GM18868 (cell line): ENCODE measurements at regions not wholly inside any gene's neighbourhood (a gene's known extent, or its start where the extent isn't known, plus 50 kb on each side); places are given as distances from the start of the nearest gene placed in this dataset.

Experiments used
- ATAC-seq: cut with Tn5 transposase; IDR thresholded peaks from one replicate; pipeline ENCODE4 v1.9.1; 2021; ENCODE audit warnings: mild to moderate bottlenecking, moderate library complexity; ENCODE audit not compliant: unreplicated experiment

DNA sequence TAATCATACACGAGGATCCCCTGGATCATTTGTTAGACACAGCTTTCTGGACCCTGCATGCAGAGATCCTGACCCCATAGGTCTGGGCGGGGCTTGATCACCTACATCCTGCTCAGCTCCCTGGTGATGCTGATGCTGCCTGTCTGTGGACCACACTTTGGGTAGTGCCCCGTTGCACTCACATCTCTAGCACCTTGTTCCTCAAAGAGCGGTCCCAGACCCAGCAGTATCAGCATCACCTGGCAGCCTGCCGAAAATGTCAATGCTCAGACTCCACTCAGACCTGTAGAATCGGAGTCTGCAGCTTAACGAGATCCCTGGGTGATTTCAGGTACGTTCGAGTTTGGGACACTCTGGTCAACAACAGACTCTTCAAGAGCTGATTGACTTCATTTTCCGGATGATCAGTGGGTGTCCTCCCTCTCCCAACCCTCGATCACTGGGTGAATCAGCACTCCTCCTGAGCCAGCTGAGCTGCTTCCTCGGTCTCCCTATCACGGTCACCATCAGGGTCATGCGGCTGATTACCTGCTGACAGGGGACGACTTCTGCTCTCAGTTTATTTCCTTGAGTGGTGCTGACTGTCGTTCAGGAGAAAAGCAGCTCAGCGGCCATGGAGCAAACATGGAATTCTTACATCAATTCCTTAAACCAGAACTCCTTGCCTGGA is 150.6 kb upstream of the RAB12 start:
- ATAC-seq, result no peak

DNA sequence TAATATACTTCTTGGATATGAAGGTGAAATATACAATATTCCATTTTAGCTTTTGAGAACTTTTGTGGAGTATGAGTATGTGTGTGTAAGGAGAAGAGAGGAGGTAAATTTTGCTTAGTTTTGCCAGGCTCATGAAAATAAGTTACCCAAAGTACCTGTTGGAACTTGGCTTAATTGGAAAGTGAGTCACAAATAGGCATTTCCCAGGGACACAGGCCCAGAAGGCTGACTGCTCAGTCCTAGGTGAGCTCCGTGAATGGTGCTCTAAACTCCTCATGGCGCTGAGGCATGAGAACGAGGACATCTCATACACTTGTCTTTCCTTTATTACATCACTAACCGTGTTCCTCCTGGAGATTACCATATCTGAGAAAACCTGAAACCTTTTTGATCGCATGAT is 148.5 kb upstream of the RAB12 start:
- ATAC-seq, result no peak

DNA sequence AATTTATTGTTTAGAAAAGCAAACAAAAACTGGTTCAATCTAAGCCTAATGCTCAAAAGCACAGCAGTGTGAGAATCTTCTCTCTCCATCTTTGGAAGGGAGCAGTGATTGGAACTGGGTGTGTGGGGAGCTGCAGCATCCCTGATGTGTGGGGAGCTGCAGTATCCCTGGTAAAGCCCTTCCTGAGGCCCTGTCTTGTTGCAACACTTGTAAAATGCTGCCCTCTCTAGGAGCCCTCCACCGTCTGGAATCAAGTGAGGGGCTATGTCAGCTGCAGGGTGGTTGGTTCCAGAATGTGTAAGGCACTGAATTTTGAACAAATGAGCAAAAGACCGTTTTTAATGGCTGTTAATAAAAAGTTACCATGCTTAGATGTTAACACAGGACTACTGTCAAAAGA is 147.7 kb upstream of the RAB12 start:
- ATAC-seq, result no peak

DNA sequence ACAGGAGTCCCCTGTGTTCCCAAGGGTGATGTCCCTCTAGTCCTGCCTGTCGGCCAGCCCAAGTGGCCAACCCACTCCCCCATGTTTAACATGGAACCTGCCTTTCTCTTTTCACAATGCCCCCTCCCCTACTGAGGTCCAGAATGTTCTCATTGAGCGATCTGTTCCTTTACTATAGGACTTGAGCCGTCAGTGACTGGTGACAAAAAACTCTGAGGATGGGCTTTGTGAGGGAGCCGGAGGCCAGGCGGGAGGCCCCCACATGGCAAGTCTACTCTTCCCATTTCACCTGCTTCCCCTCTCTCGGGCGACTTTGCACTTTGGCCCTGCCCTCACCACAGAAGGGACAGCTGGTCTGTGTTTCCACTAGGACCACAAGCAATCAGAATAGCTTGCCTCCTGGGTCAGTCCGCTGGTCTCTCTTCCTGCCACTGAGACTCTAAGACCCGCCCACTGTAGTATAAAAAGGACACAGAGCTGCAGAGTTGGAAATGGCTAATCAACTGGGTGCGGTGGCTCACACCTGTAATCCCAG is 146.5 kb upstream of the RAB12 start:
- no peak for ATAC-seq

DNA sequence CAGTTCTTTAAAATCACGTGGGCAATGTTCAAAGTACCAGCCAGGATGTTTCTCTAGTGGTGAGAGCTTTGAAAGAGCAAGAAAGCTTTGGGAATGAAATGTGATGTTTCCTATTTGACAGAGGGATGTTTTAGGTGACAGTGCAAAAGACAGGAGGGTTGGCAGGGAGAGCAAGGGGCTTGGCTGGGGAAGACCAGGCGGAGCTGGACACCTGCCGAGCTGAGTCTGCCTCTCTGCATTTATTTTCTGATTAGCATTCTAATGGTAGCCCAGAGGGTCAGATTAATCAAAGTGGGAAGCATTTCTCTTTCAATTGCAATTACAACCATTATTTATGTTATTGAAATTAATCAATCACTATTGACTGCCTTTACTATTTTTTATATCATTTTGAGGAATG is 145.4 kb upstream of the RAB12 start:
- ATAC-seq, result no peak

DNA sequence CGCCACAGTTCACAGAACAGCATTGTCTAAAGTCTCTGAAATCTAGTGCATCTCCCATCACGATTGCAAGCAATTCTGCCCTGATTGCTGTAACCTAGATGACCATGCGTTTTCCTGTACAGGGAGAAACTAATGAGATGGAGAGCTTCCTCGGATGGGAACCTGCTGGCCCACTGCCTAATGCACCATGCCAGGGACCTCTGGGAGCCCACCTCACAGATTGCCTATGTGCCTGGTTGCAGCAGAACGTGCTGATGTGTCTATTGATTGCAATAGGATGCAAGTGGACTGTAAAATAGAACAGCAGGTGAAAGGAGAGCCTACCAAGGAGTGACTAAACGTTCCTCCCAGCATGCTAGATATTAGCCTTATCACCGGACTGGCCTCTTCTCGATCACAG is 141.0 kb upstream of the RAB12 start:
- ATAC-seq, result no peak

DNA sequence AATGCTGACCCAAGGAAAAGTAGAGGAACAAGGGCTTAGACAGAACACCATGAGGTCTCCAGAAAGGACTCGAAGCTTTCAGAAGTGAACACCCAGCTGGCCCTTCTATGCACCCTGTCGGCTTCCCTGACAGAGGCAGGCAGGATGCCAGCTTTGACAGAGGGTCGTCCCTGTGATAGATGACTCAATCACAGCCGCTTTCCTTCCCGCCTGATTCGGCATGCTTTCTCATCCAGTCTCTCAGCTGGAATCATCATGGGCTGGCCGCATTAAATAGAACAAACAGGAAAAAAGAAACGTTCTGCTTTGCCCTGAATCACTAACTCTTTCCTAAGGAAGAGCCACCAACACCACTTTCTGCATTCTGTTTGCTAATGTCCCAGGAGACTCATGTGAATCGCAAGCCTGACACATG is 140.3 kb upstream of the RAB12 start:
- no peak for ATAC-seq

DNA sequence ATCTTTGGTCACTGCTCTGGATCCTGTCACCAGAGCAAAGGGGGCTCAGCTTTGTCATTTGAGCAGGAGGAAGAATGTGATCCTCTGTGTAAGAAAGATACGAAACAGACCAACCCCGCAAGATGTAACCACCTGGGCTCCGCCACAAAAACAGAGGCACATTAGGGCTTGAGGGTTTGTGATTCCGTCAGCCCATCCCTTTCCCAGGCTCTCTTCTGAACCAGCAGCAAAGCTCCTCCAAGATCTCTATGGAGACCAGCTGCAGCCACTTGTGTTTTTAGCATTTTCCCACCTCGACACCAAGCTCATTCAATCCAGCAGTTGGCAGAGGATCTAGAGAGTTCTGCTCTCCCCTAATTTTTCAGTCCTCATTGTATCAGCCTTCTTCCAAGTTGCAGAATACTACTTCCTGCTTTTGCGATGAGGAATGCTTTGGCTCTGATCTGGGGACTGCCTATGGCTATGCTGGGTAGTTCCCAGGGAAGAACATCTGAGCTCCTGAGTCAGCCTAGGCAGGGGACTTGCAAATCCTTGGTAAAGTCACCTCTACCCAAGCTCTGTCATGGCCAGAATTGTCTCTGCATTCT is 139.6 kb upstream of the RAB12 start:
- no peak for ATAC-seq

DNA sequence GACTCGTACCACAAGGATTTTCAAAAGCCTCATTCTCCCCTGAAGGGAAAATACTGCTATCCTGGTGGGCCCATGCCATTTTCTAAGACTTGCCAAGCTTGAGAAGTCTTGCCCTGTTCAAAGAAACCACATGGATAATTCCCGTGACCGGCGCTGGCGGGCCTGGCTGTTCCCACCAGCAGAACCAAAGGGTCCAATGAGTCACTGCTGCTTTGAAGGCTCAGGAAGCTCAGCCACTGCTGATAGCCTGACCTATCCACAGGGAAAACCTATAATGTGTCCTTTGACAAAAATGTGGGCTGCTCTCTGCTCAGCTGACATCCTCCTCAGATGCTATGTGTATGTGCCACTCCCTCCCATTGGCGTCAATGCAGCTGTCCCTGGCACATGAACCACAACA is 137.9 kb upstream of the RAB12 start:
- no peak for ATAC-seq

DNA sequence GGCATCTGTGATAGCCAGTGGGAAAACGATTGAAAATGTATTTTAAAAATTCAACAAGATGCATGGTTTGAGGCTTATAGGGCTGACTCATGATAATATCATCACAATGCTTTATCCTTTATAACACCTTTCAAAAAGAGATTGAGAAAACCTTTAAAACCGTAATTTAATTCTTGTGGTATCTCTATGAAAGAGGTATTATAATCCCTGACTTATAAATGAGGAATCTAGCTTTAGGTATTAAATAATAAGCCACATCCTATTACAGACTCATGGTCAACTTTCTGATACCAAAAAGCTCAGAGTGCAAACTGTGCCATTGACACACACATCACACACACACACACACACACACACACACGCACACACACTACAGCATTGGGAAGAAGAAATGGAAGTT is 134.6 kb upstream of the RAB12 start:
- ATAC-seq, result no peak

DNA sequence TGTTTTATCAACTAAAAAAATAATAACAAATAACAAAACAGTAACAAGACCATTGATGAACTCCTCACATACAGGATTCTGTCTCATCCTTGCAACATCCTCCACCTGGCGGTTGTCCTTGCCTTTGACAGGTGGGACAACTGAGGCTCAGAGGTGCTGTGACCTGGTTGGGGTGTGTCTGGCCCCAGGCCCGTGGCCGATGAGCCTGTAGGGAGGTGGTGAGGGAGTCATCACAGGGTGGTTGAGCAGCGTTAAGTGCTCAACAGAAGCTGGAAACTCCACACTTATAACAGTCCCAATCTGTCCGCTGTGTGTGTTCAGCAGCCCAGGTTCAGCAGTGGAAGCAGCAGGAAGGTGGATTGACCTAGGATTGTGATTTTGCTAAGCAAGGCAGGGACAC is 131.6 kb upstream of the RAB12 start:
- ATAC-seq, result no peak

DNA sequence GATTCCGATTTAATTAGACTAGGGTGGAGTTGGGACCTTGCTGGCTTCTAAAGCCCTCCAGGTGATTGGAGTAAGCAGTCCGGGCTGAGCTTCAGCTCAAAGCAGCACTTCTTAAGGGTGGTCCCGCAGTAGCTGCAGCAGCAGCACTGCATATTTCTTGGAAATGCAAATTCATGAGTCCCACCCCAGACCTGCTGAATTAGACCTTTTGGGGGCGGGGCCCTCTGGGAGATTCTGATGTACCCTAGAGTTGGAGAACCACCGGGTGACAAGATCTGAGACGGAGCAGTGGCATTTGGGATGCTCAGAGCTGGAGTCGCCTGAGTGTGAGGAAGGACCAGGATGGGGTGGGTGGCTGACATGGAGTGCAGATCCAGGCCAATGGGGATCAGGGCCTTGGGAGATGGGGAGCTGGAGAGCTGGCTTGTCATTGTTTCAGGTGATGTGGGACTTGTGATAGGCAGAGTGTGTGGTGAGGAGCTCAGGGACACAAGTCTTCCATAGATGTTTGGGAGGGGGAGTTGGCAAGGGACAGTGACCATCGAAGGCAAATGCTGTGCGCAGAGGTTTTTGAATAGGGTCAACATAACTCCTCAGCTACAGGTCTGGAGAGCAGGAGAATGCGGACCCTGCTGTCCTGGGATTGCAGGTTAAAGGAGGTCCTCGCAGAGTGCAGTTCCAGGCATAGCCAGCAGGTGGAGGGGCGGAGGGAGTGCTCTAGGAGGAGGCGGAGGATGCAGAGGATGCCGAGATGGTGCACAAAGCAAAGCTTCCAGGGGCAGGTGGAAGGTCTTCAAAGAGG is 130.9 kb upstream of the RAB12 start:
- peak; percentile 90 for ATAC-seq

DNA sequence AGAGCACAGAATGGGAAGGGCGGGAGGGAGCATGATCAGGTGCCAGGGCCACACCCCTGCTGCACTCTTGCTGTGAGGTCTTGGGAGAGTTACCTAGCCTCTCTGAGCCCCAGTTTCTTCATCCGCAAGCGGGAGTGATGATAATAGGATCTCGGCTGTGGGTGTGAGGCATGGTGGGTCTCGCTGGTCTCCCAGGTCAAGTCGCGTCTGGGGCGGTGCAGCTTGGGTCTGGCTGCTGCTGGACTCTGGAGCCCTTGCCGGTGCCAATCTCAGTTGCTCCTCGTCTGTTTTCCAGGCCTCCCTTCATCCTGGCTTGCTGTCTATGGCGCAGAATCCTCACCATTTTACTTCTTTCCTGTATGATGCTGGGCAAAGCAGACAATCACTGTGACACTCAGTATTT is 130.3 kb upstream of the RAB12 start:
- ATAC-seq, result no peak

DNA sequence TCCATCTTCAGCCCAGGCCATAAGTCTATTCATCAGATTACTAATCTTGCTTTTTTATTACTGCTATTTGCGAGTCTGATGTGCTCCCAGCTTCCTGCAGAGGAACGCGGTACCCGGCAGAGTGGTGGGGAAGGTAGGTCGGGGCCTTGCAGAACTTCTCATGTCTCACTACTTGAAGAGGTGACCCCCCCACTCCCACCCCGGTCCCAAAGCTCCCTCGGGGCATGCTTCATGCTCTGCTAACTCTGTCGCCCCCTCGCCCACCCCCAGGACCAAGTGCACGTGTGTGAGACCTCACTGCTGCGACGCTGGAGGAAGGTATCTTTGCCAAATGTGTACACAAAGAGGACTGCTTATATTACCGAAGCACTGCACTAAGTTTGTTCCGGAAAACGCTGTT is 129.4 kb upstream of the RAB12 start:
- ATAC-seq, result no peak

DNA sequence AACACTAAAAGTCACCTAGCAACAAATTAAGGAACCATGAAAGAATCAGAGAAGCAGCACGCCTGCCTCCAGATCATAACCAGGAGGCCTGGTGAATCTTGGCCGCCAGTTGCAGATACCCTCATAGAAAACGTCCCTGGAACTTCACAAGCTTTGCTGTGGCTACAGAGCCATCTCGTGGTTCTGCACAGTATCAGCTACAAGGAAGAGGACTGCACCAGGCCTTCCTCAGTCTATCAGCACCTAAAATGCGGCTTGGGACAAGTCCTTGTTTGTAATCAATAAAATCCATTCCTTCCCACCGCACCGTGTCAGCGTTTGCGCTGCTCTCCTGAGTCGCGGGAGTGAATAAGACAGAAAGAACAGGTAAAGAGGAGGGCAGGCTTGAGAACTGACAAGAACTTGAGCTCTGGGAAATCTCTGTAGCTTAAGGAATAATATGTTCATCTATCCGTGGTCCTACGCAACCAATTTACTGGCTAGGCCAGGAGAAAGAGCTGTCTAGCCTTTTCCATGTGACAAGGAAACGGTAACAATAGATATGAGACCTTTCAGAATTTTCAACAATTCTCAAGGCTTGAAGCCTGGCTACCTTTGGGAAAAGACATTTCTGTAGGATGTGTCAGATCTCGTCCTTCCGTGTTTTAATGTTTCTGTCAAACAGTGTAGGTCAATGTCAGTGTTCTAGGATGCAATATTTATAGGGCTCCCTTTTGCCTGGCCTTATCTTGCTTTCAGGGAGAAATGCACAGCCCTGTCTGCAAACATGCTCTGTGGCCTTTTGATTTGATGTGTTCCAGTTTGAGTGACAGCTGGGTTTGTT is 128.5 kb upstream of the RAB12 start:
- ATAC-seq, result no peak

DNA sequence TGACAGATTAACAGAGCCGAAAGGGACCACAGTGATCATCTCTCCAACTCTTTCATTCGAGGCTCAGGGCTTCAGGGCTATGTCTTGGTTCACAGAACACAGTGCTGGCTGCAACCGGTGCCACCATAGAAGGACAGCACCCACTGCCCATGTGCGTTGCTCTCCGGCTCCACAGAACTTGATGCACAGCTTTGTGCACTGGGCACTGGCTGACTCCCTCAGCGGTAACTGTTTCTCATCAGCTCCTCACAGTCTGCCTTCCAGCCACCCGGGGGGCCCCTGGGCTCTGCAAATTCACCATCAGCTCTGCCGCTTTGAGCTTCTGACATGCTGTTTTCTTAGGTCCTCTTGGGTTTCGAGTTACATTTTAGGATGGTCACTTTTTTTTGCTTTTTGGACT is 124.3 kb upstream of the RAB12 start:
- ATAC-seq, result no peak

DNA sequence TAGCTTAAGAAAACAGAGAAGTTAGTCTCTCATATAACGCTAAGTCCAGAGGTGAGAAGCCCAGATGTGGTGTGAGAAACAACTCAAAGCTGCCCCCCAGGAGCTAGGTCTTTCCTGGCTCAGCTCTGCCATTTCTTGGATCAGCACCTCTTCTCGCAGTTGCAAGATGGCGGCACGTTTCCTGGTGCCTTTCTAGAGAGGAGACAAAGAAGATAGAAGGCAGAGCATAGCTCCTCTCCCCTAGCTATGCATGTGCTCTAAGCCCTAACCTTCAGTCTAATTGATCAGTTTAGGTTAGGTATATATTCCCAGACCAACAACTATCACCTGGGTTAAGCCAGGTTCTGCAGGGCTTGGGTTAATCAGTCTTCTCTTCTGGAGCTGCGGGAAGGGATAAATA is 119.5 kb upstream of the RAB12 start:
- no peak for ATAC-seq

DNA sequence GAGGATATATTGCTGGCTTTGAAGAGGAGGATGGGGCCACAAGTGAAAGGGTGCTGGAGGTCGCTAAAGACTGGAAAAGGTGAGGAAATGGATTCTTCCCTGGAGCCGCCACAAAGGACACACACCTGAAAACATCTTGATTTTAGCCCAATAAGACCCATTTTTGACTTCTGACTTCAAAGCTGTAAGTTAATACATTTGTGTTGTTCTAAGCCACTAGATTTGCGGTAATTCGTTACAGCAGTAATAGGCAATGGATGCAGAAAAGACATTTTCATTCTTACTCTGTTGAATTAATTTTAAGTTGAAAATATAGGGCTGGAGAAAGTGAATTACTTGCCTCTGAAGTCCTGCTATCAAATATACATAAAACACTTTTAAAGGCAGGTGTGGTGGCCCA is 117.7 kb upstream of the RAB12 start:
- ATAC-seq, result no peak

DNA sequence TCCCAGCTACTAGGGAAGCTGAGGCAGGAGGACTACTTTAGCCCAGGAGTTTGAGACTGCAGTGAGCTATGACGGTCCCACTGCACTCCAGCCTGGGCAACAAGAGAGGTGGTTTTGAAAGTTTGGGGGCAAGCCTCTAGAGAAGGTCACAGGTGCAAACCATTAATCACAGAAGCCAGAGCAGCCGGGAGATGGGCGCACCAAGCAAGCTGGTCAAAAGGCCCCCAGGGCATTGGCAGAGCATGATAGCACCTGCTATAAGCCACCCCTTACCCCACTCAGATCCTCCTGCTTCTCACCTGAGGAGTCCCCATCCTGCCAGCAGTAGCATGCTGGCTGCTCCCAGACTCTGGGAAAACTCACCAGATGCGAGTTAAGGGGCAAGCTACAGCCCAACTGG is 116.1 kb upstream of the RAB12 start:
- ATAC-seq, result no peak

DNA sequence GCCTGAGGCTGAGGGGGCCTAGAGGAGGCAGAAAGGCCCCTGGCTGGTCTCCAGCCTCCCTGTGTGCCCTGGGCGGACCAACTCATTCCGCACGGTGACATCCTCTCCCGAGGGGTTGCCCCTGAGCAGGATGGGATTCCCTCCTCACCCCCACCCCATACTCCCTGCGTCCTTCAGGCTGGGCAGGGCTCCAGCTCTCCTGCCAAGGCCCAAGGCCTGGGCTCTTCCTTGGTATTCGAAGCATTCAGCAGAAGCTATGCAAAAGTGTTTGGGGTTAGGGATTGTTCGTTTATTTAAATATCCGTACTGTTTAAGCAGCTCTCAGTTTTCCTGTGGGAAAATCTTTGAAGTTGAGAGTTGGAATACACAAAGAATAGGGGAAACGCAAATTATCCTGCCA is 113.1 kb upstream of the RAB12 start:
- ATAC-seq, result no peak

DNA sequence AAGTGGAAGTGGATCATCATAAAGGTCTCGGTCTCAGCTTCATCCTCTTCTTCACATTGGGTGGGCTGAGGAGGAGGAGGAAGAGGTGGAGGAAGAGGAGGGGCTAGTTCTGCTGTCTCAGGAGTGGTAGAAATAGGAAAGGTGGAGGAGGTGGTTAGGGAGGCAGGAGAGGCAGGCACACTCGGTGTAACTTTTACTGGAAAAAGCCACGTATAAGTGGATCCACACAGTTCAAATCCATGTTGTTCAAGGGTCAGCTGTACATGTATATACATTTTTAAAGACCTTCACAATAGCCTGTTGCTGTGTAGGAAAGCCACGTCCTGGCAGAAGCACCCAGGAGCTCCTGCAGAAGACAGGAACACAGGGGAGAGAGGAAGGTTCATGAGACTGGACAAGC is 110.3 kb upstream of the RAB12 start:
- no peak for ATAC-seq
